ENCODE measurements at regions not wholly inside any gene's neighbourhood (a gene's known extent, or its start where the extent isn't known, plus 50 kb on each side); places are given as distances from the start of the nearest gene placed in this dataset.

DNA sequence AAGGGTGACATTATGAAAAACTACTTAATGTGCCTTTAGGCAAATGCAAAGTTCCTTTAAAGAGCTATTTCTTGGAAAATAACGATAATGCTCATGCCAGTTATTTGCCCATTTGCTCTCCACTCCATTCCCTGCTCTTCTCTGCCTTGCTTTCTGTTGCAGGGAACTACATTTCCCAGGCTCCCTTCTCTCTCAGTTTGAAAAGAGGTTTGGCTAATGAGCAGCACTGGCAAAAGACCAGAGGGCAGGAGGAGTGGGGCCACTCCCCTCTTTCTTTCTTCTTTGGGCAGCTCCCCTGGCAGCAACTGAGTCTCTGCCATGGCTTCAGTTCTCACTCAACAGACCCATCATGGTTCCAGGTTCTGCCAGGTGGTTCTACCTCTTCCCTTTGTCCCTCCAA lies 130.5 kb downstream of the RWDD3 start:
- TF ChIP-seq, protein P1, sequence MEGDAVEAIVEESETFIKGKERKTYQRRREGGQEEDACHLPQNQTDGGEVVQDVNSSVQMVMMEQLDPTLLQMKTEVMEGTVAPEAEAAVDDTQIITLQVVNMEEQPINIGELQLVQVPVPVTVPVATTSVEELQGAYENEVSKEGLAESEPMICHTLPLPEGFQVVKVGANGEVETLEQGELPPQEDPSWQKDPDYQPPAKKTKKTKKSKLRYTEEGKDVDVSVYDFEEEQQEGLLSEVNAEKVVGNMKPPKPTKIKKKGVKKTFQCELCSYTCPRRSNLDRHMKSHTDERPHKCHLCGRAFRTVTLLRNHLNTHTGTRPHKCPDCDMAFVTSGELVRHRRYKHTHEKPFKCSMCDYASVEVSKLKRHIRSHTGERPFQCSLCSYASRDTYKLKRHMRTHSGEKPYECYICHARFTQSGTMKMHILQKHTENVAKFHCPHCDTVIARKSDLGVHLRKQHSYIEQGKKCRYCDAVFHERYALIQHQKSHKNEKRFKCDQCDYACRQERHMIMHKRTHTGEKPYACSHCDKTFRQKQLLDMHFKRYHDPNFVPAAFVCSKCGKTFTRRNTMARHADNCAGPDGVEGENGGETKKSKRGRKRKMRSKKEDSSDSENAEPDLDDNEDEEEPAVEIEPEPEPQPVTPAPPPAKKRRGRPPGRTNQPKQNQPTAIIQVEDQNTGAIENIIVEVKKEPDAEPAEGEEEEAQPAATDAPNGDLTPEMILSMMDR (IDR thresholded peaks at IDR 0.05; ENCODE audit: extremely low read depth in 1 of 2, insufficient read depth in 1 of 2, low read depth in 1 of 2, low read length in 2 of 2): no peak
- TF ChIP-seq MYC (IDR thresholded peaks at IDR 0.05; ENCODE audit: low read depth, low read length): no peak
- TF ChIP-seq, protein P2, sequence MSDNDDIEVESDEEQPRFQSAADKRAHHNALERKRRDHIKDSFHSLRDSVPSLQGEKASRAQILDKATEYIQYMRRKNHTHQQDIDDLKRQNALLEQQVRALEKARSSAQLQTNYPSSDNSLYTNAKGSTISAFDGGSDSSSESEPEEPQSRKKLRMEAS (IDR thresholded peaks at IDR 0.05; ENCODE audit: insufficient read depth, insufficient read length): no peak
- no peak for TF ChIP-seq POLR2AphosphoS5 (IDR thresholded peaks at IDR 0.05; ENCODE audit: insufficient read depth, low read depth, low read length)
- no peak for TF ChIP-seq POLR2A (IDR thresholded peaks at IDR 0.05; ENCODE audit: low read depth, low read length)
- no peak for TF ChIP-seq EZH2 (IDR thresholded peaks at IDR 0.05; ENCODE audit: borderline replicate concordance, low read depth, low read length, severe bottlenecking)
- TF ChIP-seq JUN (IDR thresholded peaks at IDR 0.05; ENCODE audit: borderline replicate concordance, insufficient read depth, insufficient read length, low read depth): no peak
- TF ChIP-seq GATA2 (IDR thresholded peaks at IDR 0.05; ENCODE audit: insufficient read depth, insufficient read length, low read depth, low read length): no peak
- TF ChIP-seq FOS (IDR thresholded peaks at IDR 0.05; ENCODE audit: borderline replicate concordance, insufficient read depth, low read length): no peak

All from endothelial cell of umbilical vein (primary cell).